GM18868 (cell line): ENCODE measurements at regions not wholly inside any gene's neighbourhood (a gene's known extent, or its start where the extent isn't known, plus 50 kb on each side); places are given as distances from the start of the nearest gene placed in this dataset.

Experiments used
- ATAC-seq: cut with Tn5 transposase; IDR thresholded peaks from one replicate; pipeline ENCODE4 v1.9.1; 2021; ENCODE audit warnings: mild to moderate bottlenecking, moderate library complexity; ENCODE audit not compliant: unreplicated experiment

DNA sequence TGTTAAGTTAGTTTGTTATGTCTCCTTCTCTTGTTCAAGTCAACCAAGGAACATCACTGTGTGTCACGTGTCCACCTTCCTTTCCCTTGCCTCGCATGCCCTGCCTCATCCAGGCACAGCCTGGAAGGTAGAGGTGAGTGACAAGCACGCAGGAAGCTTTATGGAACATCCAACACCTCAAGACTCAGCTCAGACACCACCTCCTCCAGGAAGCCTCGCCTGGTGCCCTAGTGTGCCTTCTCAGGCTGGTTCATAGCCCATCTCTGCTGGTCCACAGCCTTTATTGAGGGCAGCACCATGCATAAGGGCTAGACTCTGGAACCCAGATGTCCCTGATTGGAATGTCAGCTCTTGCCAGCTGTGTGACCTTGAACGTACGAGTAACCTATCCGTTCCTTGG lies 224.3 kb downstream of the ANKRD60 start:
- no peak for ATAC-seq

DNA sequence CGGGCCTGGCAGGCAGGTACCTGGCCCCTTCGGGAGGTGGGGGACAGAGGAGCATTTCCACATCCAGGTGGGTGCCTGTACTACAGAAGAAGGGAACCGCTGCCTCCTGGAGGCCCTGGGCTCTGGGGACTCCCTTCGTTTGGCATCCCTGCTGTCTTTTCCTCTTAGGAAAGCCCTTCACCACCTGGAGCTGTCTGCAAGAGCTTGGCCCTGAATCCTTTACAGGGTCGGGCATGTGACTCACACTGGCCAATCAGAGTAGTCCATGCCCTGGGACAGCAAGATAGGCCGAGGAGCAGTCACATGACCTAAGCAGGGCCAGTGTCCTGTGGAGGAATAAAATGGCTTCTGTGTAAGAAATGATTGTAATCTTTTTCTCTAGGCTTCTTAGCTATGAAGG lies 224.9 kb downstream of the ANKRD60 start:
- no peak for ATAC-seq

DNA sequence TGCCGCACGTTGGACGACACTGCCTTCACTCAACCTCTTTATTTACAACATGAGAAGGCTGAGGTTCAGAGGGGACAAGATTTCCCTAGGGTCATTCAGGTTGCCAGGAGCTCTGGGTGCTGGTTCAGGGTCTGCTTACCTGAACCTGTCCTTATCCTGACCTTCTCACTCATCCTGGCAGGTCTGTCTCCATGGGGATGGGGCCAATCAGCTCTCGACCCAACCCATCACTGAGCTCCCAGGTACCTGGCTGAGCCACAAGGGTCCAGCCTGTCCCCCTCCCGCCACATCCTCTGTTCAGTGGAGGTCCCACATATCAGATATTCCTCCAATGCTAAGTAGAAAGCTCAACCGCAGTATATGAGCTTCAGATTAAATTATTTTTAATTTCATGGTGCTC lies 225.6 kb downstream of the ANKRD60 start:
- no peak for ATAC-seq

DNA sequence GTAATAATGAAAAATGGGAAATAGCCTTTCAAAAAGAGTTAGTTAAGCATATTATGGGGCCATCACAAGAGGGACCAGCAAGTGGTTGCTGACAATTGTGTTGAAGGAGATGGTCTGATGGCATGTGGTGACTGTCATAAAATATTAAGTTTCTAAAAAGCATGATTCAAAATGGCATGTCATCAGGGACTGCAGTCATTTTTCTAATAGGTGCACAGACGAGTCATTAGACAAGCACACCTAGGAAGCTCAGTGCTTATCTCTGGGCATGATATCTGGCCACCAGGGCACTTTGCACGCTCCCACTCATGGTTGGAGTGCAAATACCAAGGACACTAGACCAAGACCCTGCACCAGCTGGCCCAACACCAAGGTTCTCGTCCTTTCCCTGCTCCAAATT lies 226.5 kb downstream of the ANKRD60 start:
- no peak for ATAC-seq

DNA sequence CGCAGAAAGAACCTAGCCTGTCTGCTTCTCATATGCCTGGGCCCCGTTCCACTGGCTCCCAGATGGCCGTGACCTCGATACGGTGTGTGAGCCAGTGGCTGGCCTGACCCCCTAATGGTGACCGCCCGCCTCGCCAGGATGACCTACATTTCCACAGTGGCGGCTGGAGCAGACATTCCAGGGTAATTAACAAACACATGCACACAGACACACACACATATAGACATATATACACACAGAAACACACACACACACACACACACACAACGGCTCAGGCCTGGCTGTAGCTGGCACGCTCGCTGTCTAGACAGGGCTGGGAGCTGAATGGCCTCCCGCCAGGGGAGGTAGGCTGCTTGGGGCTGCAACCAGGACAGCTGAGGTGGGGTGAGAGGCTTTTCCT lies 227.1 kb downstream of the ANKRD60 start:
- ATAC-seq: no peak

DNA sequence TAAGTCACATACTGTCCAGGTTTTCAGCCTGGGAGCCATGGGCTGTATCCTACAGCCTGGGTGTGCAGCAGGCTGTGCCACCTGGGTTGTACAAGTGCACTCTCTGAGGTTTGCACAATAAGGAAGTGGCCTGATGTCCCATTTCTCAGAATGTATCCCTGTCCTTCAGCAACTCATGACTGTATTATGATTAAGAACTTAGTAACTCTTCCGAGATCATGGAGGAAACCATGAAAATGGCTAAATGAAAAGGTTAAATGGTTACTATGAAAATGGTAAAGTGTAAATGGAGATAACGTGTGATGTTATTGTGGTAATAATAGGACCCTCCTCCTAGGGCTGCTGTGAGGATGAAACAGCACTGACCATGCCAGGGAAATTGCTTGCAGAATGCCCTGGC lies 227.6 kb downstream of the ANKRD60 start:
- no peak for ATAC-seq

DNA sequence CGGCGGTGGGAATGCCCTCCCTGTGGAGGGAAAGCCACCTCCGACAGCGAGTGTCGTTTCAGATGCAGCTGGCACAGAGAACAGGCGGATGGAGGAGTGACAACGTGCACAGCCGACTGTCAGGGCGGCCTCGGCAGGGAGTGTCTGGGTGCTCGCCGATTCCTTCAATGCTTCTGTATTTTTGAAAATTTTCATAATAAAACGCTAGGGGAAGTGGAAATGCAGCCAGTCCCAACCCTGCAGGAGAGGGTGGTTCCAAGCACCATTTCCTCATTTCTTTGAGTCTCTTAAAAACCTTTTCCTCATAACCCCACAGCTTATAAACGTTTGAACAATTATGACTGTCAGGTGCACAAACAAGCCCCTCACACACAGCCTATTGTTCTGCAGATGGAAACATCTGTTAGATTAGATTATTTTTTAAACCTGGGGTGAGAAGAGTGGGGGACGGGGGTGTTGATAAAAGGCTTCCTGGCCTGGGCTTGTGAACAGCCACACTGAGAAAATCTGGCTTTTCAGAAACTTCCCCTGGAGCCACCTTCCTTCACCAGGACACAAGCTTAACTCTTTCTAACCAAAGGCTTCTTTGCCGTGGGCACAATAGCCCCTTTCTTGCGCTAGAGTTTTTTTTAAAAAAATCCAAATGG lies 228.9 kb downstream of the ANKRD60 start:
- no peak for ATAC-seq

DNA sequence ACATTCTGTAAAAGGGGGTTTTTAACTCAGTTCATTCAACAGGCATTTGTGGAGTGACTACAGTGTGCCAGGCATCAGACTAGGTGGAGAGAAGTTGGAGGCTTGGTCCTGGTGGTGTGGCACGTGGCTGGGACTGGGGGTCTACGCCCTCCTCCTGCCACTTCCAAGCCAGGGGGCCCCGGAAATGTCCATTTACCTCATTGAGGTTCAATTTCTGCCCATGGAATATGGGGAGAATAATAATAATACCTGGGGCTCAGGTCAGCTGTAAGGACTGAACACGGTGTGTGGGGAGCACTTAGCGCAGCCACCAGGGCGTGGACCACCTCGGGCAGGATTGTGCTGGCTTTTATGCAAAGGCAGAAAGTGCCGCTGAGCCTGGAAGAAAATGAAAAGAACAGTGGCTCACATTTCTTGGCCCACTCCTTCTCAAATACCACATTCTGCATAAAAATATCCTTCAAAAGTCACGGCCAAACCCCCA lies 229.4 kb downstream of the ANKRD60 start:
- ATAC-seq: no peak

DNA sequence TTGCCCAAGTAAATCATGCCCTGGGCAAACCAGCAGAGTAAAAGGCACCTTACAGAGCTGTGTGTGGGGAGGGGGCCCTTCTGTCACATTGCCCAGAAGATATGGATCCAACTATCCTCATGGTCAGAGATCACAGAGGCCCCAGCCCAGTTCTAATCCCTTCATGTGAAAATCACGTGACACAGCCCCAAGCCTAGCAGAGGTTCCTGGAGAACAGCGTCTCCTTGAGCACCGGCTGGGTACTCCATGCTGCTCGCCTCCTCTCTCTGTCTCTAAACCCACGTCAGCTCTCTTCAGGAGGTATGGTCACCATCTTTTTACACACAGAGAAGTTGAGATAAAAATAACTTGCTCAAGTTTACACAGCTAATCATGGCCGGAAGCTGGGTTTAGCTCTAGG lies 230.2 kb downstream of the ANKRD60 start:
- no peak for ATAC-seq

DNA sequence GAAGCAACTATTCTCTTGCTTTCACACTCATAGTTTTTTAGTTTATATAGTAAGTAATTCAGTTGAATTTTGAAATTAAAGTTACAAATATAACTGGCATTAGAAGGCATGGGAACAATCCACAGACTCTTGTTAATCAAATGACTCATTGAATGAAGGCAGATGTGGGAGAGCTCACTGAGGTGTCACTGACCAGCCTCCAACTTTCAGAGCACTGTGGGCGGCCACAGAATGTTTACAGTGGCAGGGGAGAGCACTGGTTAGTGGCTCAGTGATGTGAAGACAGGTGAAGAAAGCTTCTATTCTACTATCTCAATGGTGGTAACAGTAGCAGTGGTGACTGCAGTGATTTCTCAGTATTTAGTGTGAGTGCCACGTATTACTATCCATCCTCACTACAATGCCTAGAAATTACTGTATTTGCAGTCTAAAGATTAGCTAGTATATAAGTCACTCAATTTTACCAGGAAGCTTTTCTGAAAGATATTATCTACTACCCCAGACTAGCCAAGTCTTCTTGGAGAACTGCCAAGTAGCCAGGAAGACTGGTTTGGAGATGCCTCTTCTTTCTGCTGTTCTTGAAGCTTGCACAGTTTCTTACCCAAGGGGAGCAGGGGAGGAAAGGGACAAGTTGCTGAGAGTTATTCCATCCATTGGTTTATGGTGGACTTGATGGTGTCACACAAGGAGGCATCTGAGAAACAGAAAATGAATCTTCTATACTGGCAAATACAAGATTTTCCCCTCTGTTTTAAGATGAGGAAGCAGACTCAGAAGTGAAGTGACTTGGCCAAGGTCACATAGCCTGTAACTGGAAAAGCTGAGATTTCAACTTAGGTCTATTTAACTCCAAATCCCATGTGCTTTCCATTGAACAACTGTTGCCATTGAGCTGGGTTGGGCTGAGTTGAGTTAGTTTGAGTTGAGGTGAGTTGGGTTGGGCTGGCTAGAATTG lies 231.2 kb downstream of the ANKRD60 start:
- no peak for ATAC-seq

DNA sequence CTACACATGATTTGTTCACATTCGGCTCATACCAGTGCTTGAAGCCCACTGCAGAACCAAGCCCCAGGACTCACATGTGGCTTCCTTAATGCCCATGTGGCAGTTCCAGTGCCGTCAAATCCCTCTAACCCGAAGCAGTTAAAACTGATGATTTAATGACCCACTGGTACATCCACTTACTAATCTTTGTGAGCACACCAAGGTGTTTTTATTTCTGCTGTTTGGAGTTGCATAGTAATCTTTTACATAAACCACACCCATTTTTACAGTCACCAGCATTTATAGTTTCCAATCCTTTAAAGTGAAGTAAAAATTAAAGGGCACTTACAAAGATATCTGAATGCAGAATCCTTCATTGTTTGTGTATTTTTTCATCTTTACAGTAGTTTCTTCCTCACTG lies 232.0 kb downstream of the ANKRD60 start:
- ATAC-seq: no peak

DNA sequence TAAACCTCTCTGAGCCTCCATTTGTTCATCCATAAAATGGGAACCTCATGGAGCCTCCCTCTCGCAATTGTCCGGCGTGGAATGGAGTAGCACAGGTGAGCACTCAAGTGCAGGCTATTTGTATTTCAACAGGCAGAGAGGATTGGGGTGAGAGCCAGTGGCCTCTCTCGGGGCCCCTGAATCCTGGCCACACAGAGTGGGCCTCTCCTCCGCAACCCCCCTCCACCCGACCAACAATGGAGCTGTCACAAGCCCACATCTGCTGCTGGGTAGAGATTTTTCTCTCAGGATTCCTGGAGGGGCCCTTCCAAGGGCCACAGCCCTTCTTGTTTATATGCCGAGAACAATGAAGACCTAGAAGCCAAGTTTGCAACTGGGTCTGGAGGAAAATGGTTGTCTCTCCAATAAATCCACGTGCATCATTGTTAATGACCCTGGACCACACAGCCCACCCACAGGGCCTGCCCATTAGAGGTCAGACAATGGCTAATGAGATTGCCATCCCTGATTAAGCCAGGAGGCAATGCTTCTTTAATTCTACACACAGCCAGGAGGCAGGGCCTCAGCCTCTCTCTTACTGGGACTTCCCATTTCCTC lies 233.0 kb downstream of the ANKRD60 start:
- ATAC-seq: no peak

DNA sequence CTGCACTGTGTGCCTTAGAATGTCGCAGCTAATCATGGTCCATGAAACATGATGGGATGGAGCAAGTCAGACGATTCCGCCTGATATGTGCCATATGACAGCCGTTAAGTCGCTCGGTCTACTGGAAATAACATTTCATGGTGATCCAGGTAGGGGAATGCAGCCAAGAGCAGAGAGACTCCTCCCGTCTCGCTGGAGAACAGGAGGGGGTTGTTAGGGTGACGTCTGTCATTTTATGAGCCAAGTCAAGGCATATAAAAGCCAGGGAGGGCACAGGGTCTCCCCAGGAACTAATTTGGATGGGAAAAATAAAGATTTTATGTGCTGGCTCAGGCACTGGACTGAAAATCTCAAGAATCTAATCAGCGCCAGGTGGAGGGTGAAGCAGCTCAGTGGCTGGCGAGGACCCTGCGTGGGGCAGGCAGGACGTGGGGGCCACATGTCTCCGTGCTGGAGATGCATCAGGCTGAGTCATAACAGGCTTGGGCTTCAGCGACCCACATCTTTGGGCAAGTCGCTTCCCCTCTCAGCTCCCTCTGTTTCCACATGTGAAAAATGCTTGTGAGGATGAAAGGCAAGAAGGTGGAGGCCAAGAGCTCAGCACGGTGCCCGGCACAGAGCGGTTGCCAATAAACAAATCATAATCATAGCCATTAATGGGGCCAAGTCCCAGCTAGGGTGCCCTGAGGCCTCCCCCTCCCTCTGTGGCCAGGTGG lies 234.6 kb downstream of the ANKRD60 start:
- no peak for ATAC-seq

DNA sequence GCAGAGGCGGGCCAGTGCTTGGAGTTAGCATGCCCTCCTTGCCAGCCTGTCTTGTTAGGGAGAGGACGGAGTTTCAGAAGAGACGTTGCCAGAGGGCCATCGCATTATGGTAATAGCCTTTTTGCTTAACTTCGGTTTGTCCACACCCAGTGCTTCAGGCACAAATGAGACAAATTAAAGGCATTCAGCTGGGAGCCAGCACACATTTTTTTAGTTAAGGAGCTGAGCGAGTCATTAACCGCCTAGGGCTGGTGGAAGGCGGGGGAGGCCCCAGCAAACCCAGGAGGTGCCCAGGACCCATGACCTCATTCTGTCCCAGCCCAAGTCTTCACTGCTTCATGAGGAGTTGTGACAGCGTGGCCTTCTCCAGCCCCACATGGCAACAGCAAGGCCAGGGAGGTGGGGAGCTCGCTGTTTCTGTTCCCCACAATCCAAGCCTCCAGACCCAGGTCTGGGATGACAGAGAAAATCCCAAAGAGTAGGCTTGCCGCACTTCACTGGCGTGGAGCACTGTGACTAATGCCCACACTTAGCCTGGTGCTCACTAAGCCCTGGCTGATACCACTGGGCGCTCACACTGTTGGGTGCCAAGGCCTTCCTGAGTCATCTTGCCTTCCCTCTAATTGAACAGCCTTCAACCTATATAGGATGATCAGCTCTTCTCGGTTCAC lies 237.1 kb downstream of the ANKRD60 start:
- no peak for ATAC-seq

DNA sequence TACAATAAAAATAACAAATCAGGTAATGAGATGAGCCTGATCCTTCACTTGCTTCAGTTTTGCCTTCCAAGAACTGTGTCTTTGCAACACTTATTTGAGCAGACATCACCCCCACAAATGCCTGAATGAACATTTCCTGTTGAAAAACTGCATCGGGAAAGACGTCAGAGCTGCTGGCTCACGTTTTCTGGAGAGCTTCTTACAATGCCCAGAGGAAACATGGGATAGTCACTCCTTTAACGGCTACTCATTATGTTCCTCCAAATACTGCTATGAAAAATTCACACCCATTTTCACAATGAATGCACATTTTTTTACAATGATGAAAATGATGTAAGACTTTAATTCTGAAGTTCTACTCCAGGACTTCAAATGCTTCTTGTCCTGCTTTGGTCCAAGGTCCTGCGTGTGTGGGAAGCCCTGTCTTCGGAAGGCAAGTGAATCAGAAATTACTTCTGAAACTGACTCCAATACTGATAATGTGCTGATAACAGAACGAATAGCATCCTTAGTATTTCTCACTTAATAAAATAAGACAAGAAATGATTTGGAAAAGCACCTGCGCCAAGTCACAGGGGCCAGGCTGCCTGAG lies 238.0 kb downstream of the ANKRD60 start:
- ATAC-seq: no peak

DNA sequence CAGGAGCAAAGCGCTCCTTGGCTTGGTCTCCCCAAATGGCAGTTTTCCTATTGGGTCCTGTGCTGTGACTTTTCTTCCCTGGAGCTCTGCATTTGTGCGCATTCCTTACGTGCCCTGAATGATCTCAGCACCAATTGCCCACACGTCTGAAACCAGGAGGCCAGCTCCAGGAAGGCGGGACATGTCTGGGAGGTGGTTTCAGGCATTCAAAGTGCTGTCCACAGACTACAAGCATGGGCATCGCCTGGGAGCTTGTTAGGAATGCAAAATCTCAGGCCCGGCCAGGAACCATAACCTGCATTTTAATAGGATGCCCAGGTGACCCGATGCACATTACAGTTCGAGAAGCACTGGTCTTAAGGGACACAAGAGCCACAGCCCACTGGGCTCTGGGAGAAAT lies 239.6 kb downstream of the ANKRD60 start:
- ATAC-seq: no peak

DNA sequence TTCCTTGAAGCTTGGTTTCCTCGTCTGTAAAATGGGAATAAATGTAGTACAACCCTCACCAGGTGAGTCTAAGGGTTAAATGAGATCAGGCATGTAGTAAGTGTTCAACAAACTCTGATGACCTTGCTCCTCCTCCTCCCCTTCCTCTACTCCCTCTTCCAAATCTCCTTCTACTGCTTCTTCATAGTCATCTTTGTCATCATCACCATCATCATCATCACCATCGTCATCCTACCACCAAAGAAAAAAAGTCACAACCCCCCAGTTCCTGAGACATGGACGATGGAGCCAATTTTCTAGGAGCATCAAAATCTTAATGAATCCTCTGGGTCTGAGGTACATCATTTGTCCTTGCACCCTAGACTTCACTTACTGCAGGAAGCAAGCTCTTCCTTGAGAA lies 240.0 kb downstream of the ANKRD60 start:
- no peak for ATAC-seq

DNA sequence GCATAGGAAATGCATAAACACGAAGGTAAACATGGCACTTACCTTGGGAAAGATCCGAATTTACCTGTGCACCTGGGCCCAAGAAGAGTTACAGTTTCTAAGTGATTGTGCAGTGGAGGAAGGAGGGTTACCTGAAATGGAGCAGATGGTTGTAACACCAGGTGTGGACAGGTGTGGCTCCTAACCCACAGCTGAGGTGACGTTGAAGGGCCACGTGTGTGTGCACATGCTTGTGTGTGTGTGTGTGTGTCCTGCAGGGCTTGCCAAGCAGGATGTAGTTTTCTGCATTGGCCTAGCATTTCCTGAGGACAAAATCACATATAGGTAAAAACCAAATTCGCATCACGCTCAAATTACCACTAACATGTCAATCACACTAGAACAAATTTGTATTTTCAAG lies 240.8 kb downstream of the ANKRD60 start:
- ATAC-seq: no peak

DNA sequence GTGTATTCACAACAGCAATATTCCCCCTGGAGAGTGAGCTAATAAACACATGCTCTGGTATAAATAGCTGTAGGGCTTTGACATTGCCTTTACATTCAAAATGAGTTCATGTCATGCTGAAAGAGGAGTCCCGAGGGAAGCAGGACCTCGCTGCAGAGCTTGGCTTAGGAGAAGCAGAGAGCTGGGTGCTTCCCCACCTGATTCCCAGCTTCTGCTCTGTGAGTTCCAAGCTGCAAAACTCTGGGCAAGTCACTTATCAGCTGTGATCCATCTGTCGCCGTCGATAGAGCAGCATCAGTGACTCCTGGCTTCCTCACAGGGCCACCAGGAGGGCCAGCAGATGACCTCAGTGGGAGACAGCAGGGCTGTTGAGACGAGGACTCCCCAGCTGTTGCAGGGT lies 241.8 kb downstream of the ANKRD60 start:
- ATAC-seq: no peak

DNA sequence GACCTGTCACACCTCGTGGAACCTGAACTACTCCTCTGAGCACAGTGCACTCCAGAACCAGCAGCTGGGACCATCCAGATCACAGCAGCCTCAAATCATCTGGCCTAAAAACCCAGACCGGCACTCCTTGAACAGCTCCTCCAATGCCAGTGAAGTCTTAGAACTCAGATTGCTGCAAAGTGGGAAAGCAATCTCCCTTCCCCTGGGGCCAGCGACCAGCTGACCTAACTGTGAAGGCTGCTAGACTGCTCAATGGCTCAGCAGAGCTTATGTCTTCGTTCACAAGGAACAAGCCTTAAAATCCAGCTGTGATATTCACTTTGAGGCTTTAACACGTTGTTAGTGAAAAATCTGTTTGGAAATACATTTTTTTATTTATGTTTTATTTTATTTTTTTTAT lies 243.2 kb downstream of the ANKRD60 start:
- no peak for ATAC-seq
